ENCODE measurements at regions not wholly inside any gene's neighbourhood (a gene's known extent, or its start where the extent isn't known, plus 50 kb on each side); places are given as distances from the start of the nearest gene placed in this dataset.

DNA sequence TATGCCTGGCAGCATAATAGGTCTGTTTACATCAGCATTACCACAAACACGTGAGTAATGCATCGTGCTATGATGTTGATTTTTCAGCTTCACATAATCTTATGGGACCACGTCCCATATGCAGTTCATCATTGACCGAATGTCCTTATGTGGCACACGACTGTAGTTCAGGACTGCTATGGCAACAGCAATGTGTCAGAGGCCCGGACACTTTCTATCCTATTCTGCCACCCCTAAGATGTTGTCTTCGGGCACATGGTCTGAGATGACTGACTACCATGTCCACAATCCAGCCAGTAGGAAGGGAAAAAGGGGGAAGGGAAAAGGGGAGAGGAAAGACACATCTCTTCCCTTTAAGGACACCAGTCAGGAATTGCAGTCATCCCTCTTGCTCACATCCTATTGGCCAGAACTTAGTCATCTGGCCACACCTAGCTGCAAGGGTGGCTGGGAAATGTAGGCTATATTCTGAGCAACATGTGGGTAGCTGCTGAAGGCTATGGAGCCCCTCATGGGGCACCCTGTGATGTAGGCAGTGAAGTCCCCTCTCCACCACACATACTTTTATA is 196.0 kb upstream of the RBPJ start:
- DNase-seq, result no peak
- in situ Hi-C loops (cut with MboI; ENCODE audit: low pct_unique_long_range_greater_than_20kb, low sequenced_read_pairs), result no loop called here

DNA sequence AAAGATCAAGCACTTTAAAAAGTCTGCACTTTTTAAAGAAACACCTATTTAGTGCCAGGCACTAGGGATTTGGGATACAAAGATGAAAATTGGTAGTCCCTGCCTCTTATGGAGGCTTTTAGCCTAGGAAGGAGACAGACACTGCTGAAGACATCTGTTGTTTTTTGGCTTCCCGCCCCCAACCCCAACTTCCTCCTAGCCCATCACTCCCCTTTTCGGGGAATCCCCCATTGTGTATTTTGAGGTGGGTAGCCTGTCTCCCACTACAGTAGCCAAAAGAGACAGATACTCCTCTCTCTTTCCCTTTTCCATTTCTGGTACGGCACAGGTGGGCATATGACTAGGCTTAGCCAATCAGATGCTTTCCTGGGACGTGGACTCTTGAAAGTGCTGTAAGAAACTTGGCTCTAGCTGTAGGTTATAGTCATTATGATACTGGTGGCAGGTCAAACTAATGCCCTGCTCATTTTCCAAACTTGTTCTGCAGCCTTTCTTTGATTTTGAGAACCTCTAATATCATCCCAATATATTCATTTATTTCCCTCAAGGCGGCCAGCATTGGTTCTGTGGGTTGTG is 194.6 kb upstream of the RBPJ start:
- in situ Hi-C loops (cut with MboI; ENCODE audit: low pct_unique_long_range_greater_than_20kb, low sequenced_read_pairs), result no loop called here
- DNase-seq, result peak; percentile 50

DNA sequence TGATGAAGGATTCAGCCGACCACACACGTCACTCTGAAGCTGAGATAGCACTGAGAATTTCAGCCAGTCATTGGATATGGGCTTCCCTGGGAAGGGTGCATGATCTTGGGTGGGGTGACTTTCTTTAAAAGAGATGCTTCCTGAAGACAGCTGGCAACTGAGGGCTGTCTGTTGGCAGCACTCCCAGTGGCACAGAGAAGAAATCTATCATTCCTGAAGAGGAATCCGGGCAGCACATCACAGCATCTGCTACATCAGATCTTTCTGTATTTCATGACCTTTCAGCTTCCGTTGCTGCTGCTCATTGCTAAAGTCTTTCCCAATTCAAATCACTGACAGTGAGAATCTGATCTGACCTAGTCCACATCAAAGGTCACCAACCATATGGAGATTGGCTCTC is 193.8 kb upstream of the RBPJ start:
- in situ Hi-C loops (cut with MboI; ENCODE audit: low pct_unique_long_range_greater_than_20kb, low sequenced_read_pairs), result no loop called here
- no peak for DNase-seq

GRCh38 chr4:26127851-26128337 is 192.9 kb upstream of the RBPJ start:
- in situ Hi-C loops (cut with MboI; ENCODE audit: low pct_unique_long_range_greater_than_20kb, low sequenced_read_pairs), result no loop called here
- no peak for DNase-seq

DNA sequence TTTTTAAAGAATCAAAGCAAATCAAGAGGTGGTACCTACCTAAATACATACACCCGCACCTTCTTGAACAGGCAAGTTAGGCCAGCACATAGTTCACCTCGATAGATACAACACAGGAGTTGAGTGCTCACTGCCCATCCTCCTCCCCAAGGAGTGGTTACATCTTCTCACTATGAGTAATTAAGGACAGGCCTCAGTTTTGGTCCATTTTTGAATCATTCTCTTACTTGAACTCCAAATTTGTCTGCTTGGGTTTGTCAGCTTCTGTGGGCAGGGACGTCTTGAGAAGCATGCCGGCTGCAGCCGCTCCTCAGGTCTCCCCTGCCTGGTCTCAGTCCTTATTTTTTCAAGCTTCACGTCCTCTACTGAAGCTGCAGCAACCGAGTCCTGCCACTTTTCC is 190.6 kb upstream of the RBPJ start:
- no peak for DNase-seq
- in situ Hi-C loops (cut with MboI; ENCODE audit: low pct_unique_long_range_greater_than_20kb, low sequenced_read_pairs), result no loop called here

GRCh38 chr4:26130841-26131432 is 189.9 kb upstream of the RBPJ start:
- DNase-seq, result no peak
- in situ Hi-C loops (cut with MboI; ENCODE audit: low pct_unique_long_range_greater_than_20kb, low sequenced_read_pairs), result no loop called here

DNA sequence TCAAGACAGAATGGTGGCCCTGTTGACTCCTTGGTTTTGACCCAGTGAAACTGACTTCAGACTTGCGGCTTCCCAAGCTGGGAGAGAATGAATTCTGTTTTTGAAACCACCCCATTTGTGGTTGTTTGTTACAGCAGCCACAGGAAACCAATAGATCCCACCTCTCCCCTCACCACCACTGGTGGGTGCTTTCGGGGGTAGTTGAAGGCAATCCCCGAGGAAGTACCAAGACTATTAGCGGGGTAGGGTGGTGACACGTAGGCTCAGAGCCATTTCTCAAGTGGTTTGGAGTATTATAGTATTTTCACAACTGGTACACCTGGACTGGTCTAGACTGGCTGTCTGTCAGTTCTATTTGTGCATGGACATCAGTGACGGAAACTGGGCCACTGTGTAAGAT is 189.1 kb upstream of the RBPJ start:
- no peak for DNase-seq

DNA sequence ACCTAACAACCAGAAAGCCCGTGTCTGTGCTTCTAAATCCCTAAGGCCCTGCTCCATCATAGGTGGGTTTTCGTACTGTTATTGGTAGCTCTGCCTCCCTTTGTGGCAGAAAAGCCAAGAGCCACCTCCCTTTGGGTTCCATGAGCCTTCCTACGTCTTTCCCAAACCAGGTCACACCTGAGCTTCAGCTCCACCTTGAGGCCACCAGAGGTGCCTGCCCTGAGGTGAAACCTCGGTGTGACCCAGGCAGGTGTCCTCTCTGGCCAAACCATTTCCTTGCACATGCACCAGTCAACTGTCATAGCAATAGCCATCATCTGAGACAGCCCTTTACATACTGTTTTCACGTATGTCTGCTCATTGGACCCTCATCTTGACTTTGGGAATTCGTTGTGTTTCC is 188.0 kb upstream of the RBPJ start:
- DNase-seq, result no peak
- in situ Hi-C loops (cut with MboI; ENCODE audit: low pct_unique_long_range_greater_than_20kb, low sequenced_read_pairs), result no loop called here

More for the DNA sequence above, 189.1 kb upstream of the RBPJ start:
- in situ Hi-C loops (cut with MboI; ENCODE audit: low pct_unique_long_range_greater_than_20kb, low sequenced_read_pairs), result no loop called here

GRCh38 chr4:26133840-26134239 is 187.0 kb upstream of the RBPJ start:
- DNase-seq, result no peak
- in situ Hi-C loops (cut with MboI; ENCODE audit: low pct_unique_long_range_greater_than_20kb, low sequenced_read_pairs), result no loop called here

DNA sequence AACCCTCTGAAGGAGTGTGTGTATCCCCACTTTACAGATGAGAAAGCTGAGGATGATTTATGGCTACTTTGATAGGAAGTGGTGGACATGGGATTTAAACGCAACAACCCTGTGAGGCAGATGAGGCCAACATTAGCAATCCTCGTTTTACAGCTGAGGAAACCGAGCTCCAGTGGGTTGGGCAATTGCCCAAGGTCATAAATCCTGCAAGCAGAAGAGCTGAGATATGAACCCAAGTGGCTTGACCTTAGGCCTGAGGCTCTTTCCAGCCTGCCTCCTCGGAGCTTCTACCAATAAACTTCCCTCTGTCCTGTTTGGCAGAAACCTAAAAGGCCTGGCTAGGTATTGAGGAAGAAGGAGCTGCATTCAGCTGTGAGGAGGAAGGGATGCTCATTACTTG is 185.5 kb upstream of the RBPJ start:
- no peak for DNase-seq
- in situ Hi-C loops (cut with MboI; ENCODE audit: low pct_unique_long_range_greater_than_20kb, low sequenced_read_pairs), result no loop called here

DNA sequence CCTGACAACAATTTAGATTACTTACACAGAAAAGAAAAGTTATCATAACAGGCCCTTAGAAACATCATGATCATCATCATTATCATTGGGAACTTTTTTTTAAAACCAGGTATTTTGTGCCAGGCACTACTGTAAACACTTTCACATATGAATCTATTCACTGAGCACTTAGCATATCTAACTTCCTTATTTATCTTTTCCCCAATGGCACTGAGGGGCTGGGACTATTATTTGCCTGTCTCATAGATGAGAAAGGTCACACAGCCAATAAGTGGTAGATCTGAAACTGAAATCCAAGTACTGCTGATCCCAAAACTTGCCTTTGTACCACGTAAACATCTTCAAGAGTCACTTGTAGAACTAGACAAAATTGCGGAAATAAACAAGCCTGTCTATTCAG is 184.2 kb upstream of the RBPJ start:
- DNase-seq, result no peak
- in situ Hi-C loops (cut with MboI; ENCODE audit: low pct_unique_long_range_greater_than_20kb, low sequenced_read_pairs), result no loop called here

GRCh38 chr4:26137288-26137687 is 183.5 kb upstream of the RBPJ start:
- in situ Hi-C loops (cut with MboI; ENCODE audit: low pct_unique_long_range_greater_than_20kb, low sequenced_read_pairs), result no loop called here
- no peak for DNase-seq

GRCh38 chr4:26139310-26139924 is 181.4 kb upstream of the RBPJ start:
- no peak for DNase-seq
- in situ Hi-C loops (cut with MboI; ENCODE audit: low pct_unique_long_range_greater_than_20kb, low sequenced_read_pairs), result no loop called here

GRCh38 chr4:26140150-26140898 is 180.5 kb upstream of the RBPJ start:
- in situ Hi-C loops (cut with MboI; ENCODE audit: low pct_unique_long_range_greater_than_20kb, low sequenced_read_pairs), result no loop called here
- DNase-seq, result no peak

DNA sequence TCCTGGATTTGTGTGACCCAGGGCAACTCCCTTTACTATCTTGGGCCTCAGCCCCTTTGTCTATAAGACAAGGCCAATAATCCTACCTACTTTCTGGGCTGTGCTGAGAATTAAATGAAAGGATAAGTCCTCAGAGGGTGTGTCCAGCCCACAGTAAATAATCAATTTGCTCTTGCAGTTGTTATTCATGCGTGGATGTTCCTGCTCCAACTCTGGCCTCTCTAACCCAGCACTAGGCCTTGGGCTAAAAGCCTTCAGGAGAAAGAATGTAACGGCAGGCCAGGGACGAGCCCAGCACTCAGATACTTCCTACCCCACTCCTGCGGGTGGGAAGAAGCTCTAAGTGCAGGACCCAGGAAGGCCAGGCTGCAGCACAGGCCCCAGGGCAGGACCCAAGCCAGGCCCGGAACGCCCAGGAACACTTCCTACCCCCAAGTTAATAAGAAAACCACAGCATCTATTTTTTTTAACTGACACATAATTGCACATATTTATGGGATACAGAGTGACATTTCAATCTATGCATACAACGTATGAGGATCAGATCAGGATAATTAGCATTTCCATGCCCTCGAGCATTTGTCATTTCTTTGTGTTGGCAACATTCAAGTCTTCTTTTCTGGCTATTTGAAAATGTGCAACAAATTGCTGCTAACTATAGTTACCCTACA is 179.6 kb upstream of the RBPJ start:
- in situ Hi-C loops (cut with MboI; ENCODE audit: low pct_unique_long_range_greater_than_20kb, low sequenced_read_pairs), result no loop called here
- DNase-seq, result no peak

DNA sequence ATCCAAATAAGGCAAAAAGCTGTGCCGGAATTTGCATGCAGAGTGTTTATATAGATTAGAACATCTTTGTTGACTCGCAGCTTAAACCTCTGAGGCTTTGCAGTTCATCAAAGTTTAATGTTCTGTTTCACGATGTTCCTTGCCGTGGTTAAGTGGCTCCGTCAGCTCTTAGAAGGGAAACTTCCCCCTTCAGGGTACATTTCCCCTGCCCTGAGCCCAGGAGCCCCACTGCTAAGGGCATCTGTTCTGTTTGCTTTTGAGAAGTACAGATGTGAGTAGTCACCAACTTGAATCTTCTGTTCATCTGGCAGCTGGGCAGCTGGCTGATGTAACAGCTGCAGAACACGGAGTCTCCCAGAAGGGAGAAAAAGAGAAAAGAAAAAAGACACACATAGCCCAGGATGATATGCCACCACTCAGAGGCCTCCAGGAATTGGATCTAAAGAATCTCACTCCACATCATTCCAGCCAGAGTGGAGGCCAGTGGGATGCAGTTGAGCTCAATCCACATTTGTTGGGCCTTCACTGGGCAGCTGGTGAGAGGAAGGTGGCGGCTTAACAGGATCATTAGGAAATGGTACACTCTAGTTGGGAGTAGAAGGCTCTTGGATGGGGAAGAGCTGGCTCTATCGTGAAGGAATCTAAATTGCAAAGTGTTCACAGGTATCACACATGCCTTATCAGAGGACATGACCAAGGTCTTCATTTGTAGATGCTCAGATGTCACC is 178.7 kb upstream of the RBPJ start:
- peak; percentile 35 for DNase-seq
- in situ Hi-C loops (cut with MboI; ENCODE audit: low pct_unique_long_range_greater_than_20kb, low sequenced_read_pairs), result no loop called here

DNA sequence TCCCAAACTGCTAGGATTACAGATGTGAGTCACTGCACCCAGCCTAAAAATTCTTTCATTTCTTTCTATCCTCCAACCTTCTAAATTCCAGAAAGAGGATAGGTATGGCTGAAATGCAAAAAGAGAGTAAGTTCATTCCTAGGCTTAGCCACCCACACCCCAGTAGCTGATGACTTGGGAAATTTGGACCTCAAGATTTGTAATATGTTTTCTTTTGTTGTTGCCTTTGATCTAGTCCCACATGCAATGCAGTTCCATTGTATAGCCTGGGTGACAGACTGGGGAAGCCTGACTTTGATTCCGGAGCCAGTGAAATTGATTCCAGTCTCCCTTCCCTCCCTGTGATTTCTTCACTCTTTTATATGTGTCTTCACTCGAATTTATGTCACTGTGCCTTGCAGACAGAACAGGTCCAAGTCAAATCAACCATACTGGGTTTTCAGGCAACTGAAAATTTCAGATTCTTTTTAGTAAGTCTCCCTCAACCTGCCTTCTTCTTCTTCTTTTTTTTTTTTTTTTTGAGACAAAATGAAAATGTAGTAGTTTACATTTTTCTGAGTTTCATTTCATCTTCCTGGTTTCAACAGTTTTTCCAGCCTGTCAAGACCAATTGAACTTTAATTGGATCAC is 176.2 kb upstream of the RBPJ start:
- DNase-seq, result no peak
- in situ Hi-C loops (cut with MboI; ENCODE audit: low pct_unique_long_range_greater_than_20kb, low sequenced_read_pairs), result no loop called here

DNA sequence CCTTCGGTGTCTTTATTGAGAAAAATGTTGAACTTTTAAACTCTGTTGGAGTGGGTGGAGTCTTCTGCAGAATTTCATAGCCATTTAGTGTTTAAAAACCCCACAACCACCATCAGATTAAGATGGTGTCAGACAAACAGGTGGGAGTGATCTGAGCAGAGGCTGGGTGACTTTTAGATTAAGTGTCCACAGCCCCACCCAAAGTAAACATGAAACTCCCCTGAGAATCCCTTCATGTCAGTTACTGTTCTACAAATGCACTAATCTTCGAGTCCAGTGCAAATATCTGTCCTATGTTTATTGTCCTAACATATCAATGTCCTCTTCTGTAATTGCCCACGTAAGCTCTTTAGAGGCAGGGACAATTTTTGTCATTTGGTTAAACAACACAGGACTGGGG is 175.6 kb upstream of the RBPJ start:
- in situ Hi-C loops (cut with MboI; ENCODE audit: low pct_unique_long_range_greater_than_20kb, low sequenced_read_pairs), result no loop called here
- no peak for DNase-seq
